Neural progenitor cell (in vitro differentiated cells): ENCODE measurements at regions not wholly inside any gene's neighbourhood (a gene's known extent, or its start where the extent isn't known, plus 50 kb on each side); places are given as distances from the start of the nearest gene placed in this dataset.

ENCODE experiments used
- DNase-seq: peaks from one replicate; pipeline ENCODE4 v3.0.0-alpha.2; 2016; ENCODE audit warnings: low spot score
- H2AFZ ChIP-seq: fragments of 200-600 bp; sonication (generic); replicated peaks from 2 replicates; pipeline ENCODE4 v1.6.1; 2016; ENCODE audit warnings: antibody characterized with exemption
- H3F3A ChIP-seq: fragments of 200-600 bp; sonication (generic); 2 replicates; pipeline ENCODE4 v1.6.1; 2016; ENCODE audit warnings: antibody characterized with exemption, low read depth
- H3K27ac ChIP-seq: fragments of 200-600 bp; sonication (generic); 2 replicates; pipeline ENCODE4 v1.5.1; 2016; ENCODE audit warnings: mild to moderate bottlenecking
- H3K27me3 ChIP-seq: fragments of 200-600 bp; sonication (generic); 2 replicates; pipeline ENCODE4 v1.6.1; 2016; ENCODE audit warnings: mild to moderate bottlenecking, moderate library complexity
- H3K36me3 ChIP-seq: fragments of 200-600 bp; sonication (generic); 2 replicates; pipeline ENCODE4 v1.5.1; 2016
- H3K4me1 ChIP-seq: fragments of 200-600 bp; sonication (generic); 2 replicates; pipeline ENCODE4 v1.6.1; 2016; ENCODE audit warnings: mixed run types
- H3K4me2 ChIP-seq: fragments of 200-600 bp; sonication (generic); 2 replicates; pipeline ENCODE4 v1.6.1; 2016
- H3K4me3 ChIP-seq: fragments of 200-600 bp; sonication (generic); 2 replicates; pipeline ENCODE4 v1.5.1; 2016
- H3K79me2 ChIP-seq: fragments of 200-600 bp; sonication (generic); 2 replicates; pipeline ENCODE4 v1.6.1; 2016; ENCODE audit warnings: low read depth
- H3K9ac ChIP-seq: fragments of 200-600 bp; sonication (generic); 2 replicates; pipeline ENCODE4 v1.6.1; 2016
- H3K9me3 ChIP-seq: fragments of 200-600 bp; sonication (generic); 2 replicates; pipeline ENCODE4 v1.5.1; 2016; ENCODE audit warnings: low read depth
- H4K20me1 ChIP-seq: fragments of 200-600 bp; sonication (generic); 2 replicates; pipeline ENCODE4 v1.6.1; 2016; ENCODE audit warnings: low read depth
- H3K27ac Mint-ChIP-seq: 3 replicates; pipeline ENCODE4 v1.8.0; 2021; ENCODE audit warnings: mixed read lengths
- H3K27me3 Mint-ChIP-seq: 2 replicates; pipeline ENCODE4 v1.8.0; 2022; ENCODE audit warnings: low read depth, mild to moderate bottlenecking, inconsistent platforms, moderate library complexity, mixed read lengths; ENCODE audit not compliant: insufficient read depth
- H3K36me3 Mint-ChIP-seq: 3 replicates; pipeline ENCODE4 v1.8.0; 2021; ENCODE audit warnings: mixed read lengths
- H3K4me1 Mint-ChIP-seq: 3 replicates; pipeline ENCODE4 v1.8.0; 2021; ENCODE audit warnings: mixed read lengths
- H3K4me3 Mint-ChIP-seq: 3 replicates; pipeline ENCODE4 v1.8.0; 2021; ENCODE audit warnings: mild to moderate bottlenecking, moderate library complexity, mixed read lengths
- H3K9me3 Mint-ChIP-seq: 3 replicates; pipeline ENCODE4 v1.8.0; 2020; ENCODE audit warnings: mixed read lengths
- CTCF ChIP-seq: fragments of 200-600 bp; sonication (generic); IDR thresholded peaks from 2 replicates; pipeline ENCODE4 v1.5.1; 2017; ENCODE audit warnings: antibody characterized with exemption, mild to moderate bottlenecking
- EZH2 ChIP-seq: fragments of 200-600 bp; sonication (generic); IDR thresholded peaks from 2 replicates; pipeline ENCODE4 v1.6.1; 2017; ENCODE audit warnings: antibody characterized with exemption, mild to moderate bottlenecking, moderate library complexity
- EZH2phosphoT487 ChIP-seq: fragments of 200-600 bp; sonication (generic); IDR thresholded peaks from 2 replicates; pipeline ENCODE4 v1.6.1; 2017; ENCODE audit warnings: antibody characterized with exemption

GRCh38 chr7:17447728-17448478 is 149.5 kb downstream of the AHR start:
- DNase-seq = no peak
- peaks cover 2% of the 10 kb centered on the region for H3K27me3 Mint-ChIP-seq
- peaks cover 28% of the 10 kb centered on the region for H3K9me3 Mint-ChIP-seq
- no peak overlapping the region for H2AFZ ChIP-seq
- no peak overlapping the region for H3K27ac ChIP-seq
- H3F3A ChIP-seq = no peaks in the 10 kb centered on the region
- no peaks in the 10 kb centered on the region for H4K20me1 ChIP-seq
- H3K27me3 ChIP-seq = no peaks in the 10 kb centered on the region
- no peak overlapping the region for H3K27ac Mint-ChIP-seq
- no peaks in the 10 kb centered on the region for H3K79me2 ChIP-seq
- H3K4me1 ChIP-seq = no peaks in the 10 kb centered on the region
- H3K4me3 ChIP-seq = no peak overlapping the region
- H3K9ac ChIP-seq = no peak overlapping the region
- no peaks in the 10 kb centered on the region for H3K9me3 ChIP-seq
- H3K36me3 Mint-ChIP-seq = no peaks in the 10 kb centered on the region
- H3K36me3 ChIP-seq = no peaks in the 10 kb centered on the region
- no peak overlapping the region for H3K4me3 Mint-ChIP-seq
- peaks cover 4% of the 10 kb centered on the region for H3K4me1 Mint-ChIP-seq
- TF ChIP-seq CTCF (no peak), EZH2 (no peak), EZH2phosphoT487 (no peak)
- H3K4me2 ChIP-seq = no peak overlapping the region

- Histone ChIP-seq H3K36me3 (no peaks in the 10 kb centered on the region), H3F3A (no peaks in the 10 kb centered on the region), H3K4me3 (no peak overlapping the region), H2AFZ (no peak overlapping the region), H3K79me2 (no peaks in the 10 kb centered on the region), H3K4me2 (no peak overlapping the region), H3K9ac (no peak overlapping the region), H3K27me3 (no peaks in the 10 kb centered on the region), H4K20me1 (no peaks in the 10 kb centered on the region), H3K27ac (no peak overlapping the region), H3K9me3 (no peaks in the 10 kb centered on the region), H3K4me1 (no peaks in the 10 kb centered on the region)
- Mint-ChIP-seq H3K27me3 (peaks cover 2% of the 10 kb centered on the region), H3K4me1 (peaks cover 4% of the 10 kb centered on the region), H3K36me3 (no peaks in the 10 kb centered on the region), H3K9me3 (peaks cover 29% of the 10 kb centered on the region), H3K4me3 (no peak overlapping the region), H3K27ac (no peak overlapping the region)
- TF ChIP-seq EZH2 (no peak), EZH2phosphoT487 (no peak), CTCF (no peak)
- no peak for DNase-seq
Measured at GRCh38 chr7:17448479-17449423, 150.3 kb downstream of the AHR start.

GRCh38 chr7:17456541-17456940 is 158.1 kb downstream of the AHR start:
- Mint-ChIP-seq H3K27me3 (no peaks in the 10 kb centered on the region), H3K4me1 (peaks cover 5% of the 10 kb centered on the region), H3K36me3 (peaks cover 11% of the 10 kb centered on the region), H3K9me3 (peaks cover 37% of the 10 kb centered on the region), H3K4me3 (no peak overlapping the region), H3K27ac (no peak overlapping the region)
- Histone ChIP-seq H3K4me3 (no peak overlapping the region), H2AFZ (no peak overlapping the region), H3F3A (no peaks in the 10 kb centered on the region), H3K36me3 (no peaks in the 10 kb centered on the region), H3K27me3 (no peaks in the 10 kb centered on the region), H3K4me2 (no peak overlapping the region), H3K4me1 (no peaks in the 10 kb centered on the region), H3K9ac (no peak overlapping the region), H4K20me1 (no peaks in the 10 kb centered on the region), H3K9me3 (no peaks in the 10 kb centered on the region), H3K27ac (no peak overlapping the region), H3K79me2 (no peaks in the 10 kb centered on the region)
- no peak for TF ChIP-seq EZH2phosphoT487
- TF ChIP-seq EZH2 = no peak
- no peak for TF ChIP-seq CTCF
- DNase-seq = no peak
